HG03064 (cell line): ENCODE measurements at regions not wholly inside any gene's neighbourhood (a gene's known extent, or its start where the extent isn't known, plus 50 kb on each side); places are given as distances from the start of the nearest gene placed in this dataset.
"Not testable (repeated sequence)": the region's sequence is repeated elsewhere in the genome, so short reads cannot be mapped to it uniquely, and the experiment has no call there.

Experiments used
- ATAC-seq: cut with Tn5 transposase; IDR thresholded peaks from one replicate; pipeline ENCODE4 v1.9.1; 2021; ENCODE audit warnings: low read depth; ENCODE audit not compliant: unreplicated experiment

- no peak for ATAC-seq
Observed at GRCh38 chr1:177741476-177741875, 228.4 kb downstream of the SEC16B start.

GRCh38 chr1:177739780-177740179, 230.1 kb downstream of the SEC16B start:
- no peak for ATAC-seq

- ATAC-seq, result no peak
Observed at GRCh38 chr1:177737456-177737855, 232.4 kb downstream of the SEC16B start.

DNA sequence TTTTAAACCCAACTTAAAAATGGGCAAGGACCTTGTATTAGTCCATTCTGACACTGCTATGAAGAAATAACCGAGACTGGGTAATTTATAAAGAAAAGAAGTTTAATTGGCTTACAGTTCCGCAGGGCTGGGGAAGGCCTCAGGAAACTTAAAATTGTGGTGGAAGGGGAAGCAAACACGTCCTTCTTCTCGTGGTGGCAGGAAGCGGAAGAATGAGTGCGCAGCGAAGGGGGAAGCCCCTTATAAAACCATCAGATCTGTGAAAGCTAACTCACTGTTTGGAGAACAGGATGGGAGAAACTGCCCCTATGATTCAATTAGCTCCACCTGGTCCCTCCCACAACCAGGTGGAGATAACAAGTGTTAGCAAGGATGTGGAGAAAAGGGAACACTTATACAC, 237.7 kb downstream of the SEC16B start:
- ATAC-seq, result no peak

DNA sequence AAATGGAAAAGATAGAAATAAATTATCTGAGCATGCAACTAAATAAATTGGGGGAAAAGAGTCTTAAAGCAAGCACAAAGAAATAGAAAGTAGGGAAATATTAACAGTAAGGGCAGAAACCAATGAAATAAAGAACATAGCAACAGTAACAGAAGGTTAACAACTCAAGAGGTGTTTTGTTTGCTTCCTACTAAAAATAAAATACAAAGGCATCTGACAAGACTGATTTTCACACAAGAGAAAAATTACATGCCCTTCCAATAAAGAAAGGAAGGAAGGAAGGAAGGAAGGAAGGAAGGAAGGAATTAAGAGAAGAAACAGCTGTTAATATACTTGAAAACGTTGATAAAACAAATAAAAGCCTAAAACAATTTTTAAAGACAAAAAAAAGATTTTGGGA, 240.2 kb downstream of the SEC16B start:
- ATAC-seq, result no peak

DNA sequence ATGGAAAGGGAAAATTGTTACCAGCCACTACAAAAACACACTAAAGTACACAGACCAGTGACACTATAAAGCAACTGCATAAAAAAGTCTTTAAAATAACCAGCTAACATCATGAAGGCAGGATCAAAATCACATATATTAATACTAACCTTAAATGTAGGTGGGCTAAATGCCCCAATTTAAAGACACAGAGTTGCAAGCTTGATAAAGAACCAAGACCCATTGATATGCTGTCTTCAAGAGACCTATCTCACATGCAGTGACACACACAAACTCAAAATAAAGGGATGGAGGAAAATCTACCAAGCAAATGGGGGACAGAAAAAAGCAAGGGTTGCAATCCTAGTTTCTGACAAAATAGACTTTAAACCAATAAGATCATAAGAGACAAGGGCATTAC, 246.3 kb downstream of the SEC16B start:
- no peak for ATAC-seq

GRCh38 chr1:177710696-177711620, 258.9 kb downstream of the SEC16B start:
- ATAC-seq, result no peak

GRCh38 chr1:177708406-177708805, 261.5 kb downstream of the SEC16B start:
- ATAC-seq, result no peak

DNA sequence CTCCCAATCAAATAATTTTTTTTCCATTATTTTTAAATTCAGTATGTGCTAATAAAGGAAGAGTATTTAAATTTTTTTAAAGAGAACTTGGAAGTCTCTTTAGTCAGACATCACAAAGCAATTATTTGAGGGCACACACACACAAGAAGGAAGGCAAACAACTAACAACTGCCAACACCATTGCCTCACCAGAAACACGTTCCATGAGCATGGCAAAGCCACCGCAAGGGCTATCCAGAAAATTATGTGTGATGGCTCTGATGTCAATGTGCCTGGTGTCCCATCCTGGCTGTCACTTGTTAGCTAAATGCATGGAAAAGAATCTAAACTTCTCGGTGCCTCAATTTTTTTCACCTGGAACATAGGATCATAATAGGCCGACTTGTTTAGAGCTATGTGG, 262.9 kb downstream of the SEC16B start:
- no peak for ATAC-seq

- no peak for ATAC-seq
Observed at GRCh38 chr1:177705839-177706238, 264.0 kb downstream of the SEC16B start.

GRCh38 chr1:177703888-177704446, 265.9 kb downstream of the SEC16B start:
- ATAC-seq, result no peak

GRCh38 chr1:177701654-177702353, 268.1 kb downstream of the SEC16B start:
- no peak for ATAC-seq

- ATAC-seq, result no peak
Observed at GRCh38 chr1:177700856-177701255, 269.0 kb downstream of the SEC16B start.

- no peak for ATAC-seq
Observed at GRCh38 chr1:177690996-177691395, 278.9 kb downstream of the SEC16B start.

DNA sequence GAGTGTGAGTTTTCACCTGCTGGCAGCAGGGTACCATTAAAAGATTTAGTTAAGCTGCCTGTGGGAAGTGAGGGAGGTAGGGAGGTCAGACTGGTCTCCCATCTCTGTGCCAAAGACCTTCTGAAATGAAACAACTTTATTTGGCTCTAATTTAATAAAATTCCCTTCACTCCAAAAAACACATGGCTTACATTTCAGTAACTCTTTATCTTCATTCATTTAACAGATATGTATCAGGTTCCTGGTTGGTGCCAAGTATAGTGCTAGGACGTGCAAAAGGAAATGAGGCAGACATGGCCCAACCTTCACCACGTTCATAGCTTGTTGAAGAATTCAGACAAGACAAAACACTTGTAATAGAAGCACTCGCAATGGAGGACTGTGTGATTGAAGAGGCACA, 282.3 kb downstream of the SEC16B start:
- no peak for ATAC-seq

DNA sequence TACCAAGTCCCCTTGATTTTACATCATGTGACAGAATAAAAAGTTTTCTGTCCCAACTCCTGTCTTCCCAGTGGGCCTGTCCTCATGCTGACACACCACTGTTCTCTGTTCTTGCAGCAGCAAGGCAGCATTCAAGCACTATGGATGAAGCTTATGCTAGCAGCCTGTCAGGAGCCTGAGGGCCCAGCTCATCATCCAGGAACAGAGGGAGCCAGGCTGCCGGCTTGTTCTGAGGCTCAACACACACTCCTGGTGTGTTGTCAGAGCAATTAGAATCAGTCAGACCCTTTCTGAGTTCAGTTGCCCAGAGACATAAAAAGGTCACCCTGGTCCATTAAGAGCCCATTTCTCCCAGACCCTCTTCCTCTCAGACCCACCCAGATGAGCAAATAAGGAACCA, 282.9 kb downstream of the SEC16B start:
- no peak for ATAC-seq

GRCh38 chr1:177669161-177669560, 300.7 kb downstream of the SEC16B start:
- no peak for ATAC-seq

DNA sequence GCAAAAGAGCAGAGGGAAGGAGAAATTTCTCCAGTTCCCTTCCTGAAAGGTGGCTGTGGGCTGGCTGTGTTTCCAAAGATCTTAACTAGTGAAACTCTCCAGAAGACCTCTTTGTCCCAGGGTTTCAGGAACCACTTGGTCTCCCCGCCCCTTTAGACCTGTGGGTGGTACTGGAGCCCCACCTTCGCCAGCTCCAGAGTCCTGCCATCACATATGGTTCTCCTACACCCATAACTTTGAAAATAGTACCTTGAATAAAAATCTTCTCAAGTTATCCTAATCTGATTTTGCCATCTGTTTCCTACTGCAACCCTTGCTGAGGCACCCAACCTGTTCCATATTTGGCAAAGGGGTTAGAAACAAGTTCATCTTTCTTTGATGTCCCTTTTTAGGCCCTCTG, 303.9 kb downstream of the SEC16B start:
- ATAC-seq, result no peak

GRCh38 chr1:177664742-177665141, 305.1 kb downstream of the SEC16B start:
- ATAC-seq, result not testable (repeated sequence)

DNA sequence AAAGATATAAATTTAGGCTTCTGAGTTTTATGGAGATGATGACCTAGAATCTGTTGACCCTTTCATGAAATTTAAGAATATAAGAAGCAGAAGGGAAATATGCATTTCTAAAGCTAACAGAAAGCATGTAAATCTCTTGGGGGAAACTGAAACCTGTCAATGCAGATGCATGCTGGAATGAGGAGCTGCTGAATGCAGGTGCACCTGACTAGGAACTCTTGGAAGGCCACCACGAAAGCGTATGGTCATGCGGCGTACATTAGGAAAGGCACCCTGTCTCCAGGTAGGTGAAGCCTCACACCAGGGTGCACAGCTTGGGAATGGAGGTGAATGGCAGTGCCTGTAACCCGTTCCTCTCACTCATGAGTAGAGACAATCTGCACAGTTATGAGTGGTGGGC, 309.7 kb downstream of the SEC16B start:
- ATAC-seq, result no peak

GRCh38 chr1:177659281-177659680, 310.6 kb downstream of the SEC16B start:
- ATAC-seq, result no peak

DNA sequence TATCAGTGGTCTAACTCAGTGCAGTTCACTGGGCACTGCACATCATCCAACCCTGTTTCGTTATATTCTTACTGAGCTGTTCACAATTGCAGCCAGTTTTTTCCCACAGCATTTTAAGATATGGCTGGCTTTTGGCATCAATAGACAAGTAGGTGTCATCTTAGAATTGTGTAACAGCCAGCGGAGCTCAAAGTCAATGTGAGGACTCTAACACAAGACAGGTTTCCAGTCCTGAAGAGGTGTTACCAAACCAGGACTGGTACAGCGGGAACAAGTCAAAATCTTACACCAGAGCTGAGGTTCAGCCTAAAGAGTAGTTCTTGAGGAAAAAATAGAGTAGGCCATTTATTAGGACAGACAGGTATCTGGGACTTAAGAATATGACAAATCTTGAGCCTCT, 313.3 kb downstream of the SEC16B start:
- no peak for ATAC-seq
